Stimulated activated CD8-positive, alpha-beta memory T cell treated with anti-CD3 and anti-CD28 coated beads, Interleukin-12 subunit alpha, Interleukin-12 subunit beta, amount 100 ng/mL, for 24 hours (primary cell): ENCODE measurements at regions not wholly inside any gene's neighbourhood (a gene's known extent, or its start where the extent isn't known, plus 50 kb on each side); places are given as distances from the start of the nearest gene placed in this dataset.
"Not testable (repeated sequence)": the region's sequence is repeated elsewhere in the genome, so short reads cannot be mapped to it uniquely, and the experiment has no call there.

ENCODE experiments used
- DNase-seq: peaks from one replicate; pipeline ENCODE4 v3.0.0-alpha.2; 2020; ENCODE audit errors: extremely low read depth

DNA sequence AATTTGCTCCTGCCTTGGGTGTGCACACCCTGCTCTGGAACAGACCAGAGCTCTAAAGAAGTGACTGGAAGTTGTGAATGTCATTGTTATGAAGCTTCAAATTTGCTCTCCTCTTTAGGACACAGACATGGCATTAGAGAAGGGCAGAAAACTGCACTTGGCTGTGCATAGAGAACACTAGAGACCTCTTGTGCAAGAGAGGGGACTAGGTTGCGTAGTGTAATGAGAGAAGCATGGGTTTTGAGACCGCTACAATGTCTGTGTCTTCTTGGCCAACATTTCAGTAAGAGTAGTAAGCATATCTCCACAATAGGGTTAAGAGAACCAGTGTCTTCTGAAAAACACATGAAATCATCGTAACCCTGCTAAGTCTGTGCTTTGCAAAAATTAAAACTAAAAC lies 423.3 kb downstream of the SPRY2 start:
- no peak for DNase-seq

DNA sequence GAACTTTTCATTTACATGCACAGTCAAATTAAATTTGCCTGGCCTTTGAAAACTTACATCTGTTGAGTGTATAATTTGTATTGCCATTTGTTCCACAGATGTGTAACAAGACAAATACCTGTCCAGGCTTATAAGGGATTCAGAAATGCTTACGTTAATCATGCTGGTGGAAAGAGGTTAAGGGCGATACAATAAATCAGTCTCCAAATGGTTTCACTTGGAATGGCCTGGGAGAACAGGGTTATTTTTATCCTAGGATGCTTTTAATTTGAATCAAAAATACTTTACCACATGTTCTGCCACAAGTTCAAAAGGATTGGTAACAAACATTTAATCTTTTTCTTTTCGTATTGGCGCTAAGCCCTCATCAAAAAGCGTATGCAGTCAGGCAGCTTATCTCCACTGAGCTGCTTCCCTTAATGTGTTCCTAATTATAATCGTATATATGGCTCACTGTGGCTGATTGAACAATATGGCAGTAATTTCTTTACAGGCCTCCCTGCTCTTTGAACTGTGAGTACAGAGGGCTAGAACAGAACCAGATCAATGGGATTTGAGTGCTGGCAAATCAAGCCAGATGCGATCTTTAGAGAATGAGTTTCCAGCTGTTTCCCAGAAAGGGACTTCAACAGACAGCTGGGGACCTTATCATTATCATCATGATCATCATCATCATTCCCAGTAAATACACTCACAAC lies 425.7 kb downstream of the SPRY2 start:
- no peak for DNase-seq

DNA sequence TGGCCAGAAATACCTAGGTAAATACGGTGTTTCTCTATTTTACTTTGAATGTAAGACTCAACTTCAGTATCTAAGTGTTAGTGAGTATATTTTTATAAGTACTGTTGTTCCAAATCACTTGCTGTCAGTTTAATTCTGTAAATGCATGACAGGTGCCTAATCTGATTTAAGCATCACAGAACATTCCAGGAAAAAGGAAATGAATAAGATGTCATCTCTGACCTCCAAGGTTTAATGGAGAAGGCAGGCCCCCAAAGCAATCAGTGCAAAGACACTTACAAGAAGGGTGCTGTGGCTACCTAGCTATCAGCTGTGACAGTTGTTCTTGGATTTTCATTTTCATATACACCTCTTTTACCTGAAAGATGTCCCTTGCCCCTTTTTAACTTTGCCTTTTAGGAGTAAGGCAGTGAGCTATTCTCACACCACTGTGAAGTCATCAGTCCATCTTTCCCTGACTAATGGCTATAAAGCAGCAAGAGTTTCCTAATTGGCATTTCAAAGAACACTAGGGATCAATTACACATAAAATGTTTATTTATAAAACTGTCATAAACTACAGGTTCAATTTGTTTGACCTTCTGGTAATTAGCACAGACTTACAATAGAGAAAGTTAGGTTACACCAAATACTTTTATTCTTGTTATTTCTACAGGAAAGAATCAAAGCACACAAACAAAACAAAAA lies 427.6 kb downstream of the SPRY2 start:
- DNase-seq = no peak

DNA sequence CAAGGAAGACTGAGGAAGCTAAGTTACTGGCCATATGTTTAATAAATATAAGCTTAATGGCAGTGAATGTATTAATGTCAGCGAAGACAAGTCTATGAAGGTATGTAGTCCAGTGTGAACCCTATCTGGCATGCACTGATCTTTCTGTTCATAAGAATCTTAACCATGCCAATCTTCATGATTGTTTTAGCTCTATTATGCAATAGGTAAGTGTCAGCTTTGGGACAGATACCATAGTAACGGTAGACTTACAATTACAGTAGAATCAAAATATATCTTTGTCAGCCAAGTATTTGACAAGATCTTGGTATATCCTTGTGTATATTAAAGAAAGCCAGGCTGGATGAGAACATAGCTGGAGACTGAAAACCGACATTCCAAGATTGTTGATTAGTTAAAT lies 428.5 kb downstream of the SPRY2 start:
- DNase-seq = no peak

DNA sequence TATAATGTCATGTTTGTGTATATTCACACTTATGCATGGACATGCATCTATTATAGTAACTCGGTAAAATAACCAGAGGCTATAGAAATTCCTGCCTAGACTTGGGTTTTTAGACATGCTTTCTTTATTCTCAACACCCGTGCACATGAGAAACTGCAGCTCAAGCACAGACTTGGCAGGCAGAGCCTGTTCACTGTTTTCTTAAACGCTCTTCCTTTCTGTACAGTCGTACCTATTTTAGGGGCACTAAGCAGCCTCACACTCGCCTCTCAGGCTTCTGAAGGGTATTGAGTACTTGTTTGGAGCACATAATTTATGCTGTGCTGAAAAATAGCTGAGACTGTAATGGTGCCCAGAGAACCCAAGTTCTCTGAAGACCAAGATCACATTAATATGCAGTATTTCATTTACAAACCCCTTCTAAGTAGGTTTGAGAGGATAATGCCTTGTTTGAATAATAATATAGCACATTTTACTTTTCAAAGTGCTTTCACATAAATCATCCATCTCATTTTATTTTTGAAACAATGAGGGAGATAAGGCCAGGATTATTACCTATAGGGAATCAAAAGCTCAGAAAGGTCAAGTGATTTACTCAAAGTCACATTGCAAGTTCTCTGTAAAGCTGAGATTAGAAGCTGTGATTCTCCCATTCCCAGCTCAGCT lies 429.9 kb downstream of the SPRY2 start:
- DNase-seq = no peak

DNA sequence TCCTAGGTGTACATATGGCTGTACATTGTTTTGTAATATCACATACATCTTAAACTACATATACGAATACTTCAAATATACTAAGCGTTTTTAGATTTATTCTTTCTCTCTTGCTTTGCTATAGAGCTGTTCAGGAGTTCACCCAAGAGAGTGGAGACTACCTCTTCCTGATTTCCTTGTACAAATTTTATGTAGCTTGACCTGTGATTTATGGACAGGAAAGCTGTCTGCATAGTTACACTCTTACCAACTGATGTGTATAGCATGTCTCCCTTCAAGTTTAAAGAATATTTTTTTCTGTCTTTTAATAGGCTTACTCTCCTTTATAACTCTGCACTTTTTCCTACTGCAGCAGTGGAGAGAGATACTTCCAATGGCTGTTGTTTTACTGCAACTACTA lies 428.7 kb downstream of the NDFIP2 start:
- no peak for DNase-seq

DNA sequence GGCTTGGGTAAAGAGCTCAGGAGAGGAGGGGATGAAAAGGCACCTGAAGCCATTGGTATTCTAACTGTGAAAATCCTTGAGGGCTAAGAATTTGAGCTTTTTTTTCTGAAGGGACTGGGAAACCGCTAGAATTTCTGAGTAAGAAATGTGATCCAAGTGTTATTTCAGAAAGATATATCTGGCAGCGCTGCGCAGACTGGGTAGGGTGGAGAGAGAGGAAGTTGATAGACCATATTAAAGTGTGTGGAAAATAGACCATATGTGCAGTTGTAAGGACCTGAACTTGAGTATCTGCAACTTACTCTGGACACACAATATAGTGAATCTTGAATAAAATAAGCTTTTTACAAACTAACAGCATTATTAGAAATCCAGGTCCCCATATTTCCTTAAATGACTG lies 427.4 kb downstream of the NDFIP2 start:
- DNase-seq = no peak

DNA sequence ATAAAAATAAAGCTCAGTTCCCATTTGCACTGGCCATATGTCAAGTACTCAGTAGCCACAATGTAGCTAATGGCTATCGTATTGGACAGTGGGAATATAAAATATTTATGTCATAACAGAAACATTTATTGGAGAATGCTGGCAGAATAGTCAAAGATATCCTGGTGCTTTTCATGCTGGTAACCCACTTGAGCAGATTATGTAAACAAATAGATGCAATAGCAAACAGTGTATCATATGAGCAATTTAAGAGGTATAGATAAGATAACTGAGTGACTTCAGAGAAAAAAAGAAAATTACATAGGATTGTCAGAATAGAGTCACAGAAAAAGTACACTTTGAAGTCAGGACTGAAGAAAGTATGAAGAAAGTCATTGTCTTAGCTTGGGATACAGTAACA lies 426.6 kb downstream of the NDFIP2 start:
- DNase-seq = no peak

DNA sequence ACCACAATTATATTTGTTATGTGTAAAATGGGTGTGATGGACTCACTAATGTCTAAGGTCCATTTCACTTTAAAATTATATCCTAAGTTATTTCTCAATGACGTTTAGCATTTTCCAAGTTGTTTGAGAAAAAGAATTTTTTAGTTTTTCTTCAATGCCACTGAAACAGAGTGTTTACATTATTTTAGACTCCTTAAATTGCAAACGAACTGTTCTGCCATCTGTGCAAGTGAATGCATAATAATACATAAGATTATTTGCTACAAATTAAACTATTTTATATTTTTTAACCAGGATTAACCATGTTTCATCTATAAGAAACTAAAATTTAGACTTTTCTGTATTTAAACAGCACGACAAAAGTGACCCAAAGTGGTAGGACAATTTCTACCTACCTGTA lies 425.4 kb downstream of the NDFIP2 start:
- DNase-seq = no peak

DNA sequence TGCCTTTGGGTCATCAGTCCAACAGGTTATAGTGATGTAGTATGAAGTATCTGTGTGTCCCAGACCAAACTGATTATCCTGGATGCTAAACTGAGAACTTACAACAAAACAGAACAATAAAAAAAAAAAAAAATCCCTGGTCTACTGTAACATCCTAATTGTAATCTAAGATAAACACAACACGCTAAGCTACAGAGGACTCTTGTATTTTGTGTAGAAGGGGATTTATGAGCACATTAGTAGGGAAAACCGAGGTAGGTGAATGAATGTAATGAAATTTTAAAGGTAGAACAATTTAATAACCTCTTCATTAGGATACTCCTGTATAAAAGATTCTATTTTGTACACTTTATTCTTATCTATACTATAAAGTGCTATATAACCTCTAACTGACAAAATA lies 424.1 kb downstream of the NDFIP2 start:
- no peak for DNase-seq

DNA sequence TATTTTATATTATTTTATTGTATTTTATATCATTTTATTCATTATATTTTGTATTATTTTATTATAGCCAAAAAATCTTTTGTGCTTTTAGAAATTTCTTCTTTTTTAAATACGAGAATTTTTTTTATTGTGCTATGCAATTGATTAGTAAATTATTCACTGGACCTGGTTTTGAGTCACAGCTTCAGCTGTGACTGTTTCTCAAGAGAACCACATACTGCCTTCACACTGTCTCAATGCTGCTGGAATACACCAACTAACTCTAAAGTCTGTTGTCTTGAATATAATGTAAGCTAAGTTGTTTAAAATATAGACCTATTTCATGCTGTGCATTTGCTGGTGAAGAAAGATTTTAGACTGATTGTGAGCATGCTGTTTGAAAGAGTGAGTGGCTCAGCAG lies 423.6 kb downstream of the NDFIP2 start:
- no peak for DNase-seq

DNA sequence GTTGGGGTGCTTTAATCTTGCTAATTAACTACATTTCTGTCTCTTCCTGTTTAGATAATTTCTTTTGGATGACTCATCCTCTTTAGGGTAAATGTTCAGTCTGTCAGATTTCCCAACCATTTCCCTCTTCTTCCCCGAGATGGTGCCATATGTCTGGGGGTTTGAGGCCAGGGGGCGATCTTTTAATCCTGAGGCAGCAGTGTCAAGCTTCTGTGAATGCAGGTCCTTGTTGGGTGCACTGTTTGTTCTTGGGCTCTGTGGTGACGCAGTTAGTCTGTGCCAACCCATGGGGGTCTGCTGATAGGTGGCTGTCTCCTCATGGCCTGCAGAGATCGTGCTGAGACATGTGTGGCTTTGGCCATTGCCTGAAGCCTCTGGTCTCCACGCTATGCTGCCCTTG lies 420.4 kb downstream of the NDFIP2 start:
- no peak for DNase-seq

DNA sequence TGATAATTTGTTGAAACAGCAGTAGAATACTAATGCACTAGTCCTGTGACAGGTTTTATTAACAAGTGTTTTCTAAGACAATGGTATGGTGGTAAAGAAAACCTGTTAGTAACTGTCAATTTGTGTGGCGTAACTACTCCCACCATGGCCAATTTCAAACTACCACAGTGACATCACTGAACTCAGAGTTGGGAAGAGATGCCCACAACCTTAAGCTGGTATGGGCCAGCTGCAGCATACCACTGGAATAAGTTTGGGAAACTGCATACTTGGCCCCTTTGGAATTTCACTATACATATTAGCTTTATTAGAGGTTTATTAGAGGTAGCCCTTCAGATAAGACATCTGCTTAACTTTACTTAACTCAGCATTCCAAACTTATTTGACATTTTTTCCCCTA lies 419.4 kb downstream of the NDFIP2 start:
- DNase-seq = no peak

DNA sequence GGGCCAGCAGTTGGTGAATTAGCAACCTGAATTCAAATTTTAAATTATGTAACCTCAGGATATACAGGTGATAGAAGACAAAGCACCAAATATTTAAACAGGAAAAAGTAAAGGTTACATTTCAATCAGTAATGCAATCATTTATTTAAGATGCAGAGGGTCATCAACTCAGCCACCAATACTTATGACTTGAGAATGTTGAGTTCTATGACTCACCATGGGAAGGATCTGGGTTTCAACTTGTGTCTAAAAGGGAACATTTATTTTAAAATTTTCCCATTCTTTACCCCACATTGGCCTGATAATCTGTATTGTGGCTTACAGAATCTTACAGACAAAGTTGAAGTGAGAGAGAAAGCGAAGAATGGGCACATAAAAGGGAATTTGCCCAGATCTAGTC lies 418.0 kb downstream of the NDFIP2 start:
- no peak for DNase-seq

DNA sequence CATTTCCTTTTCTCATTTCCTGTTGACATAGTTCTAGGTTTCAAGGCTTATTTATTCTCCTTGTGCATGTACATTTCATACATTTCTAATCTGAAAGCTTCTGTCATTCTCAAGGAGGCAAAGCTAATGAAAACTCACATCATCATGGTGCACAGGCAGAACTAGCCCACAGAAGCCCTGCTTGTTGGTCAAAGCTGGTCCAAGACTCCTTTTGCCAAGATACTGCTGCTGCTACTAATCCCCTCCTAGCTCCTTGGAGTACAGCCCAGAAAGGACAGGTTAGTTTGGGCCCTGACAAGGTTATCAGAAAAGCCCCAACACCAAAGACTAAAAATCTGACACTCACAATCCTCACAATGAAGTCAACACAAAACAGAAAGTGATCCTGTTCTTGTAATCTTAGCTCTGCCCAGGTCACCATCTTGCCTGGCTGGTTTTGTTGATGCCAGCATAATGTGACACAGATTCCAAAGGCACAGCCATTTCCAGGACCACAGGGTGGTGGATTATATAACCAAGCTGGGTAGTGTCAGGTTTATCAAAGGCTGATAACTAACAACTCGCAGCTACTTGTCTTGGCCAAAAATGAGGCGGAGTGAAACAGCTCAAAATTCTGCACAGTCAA lies 417.4 kb downstream of the NDFIP2 start:
- DNase-seq = no peak

DNA sequence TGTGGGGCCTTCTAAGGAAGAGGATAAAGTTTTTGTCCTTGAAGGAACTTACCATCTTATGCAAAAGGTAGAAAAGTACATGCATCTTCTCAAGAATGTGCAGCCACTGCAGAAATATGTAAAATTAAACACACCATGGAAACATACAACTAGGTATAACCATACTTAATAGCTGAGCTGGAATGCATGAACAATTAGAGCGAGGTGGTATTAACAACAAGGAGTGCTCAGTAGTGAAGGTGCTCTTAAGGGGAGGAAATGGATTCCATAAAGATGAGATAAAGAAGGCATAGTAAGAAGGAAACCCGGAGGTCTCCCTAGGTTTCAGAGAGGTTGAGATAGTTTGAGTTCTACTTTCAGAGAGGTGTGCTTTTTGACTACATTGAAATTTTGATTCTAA lies 415.9 kb downstream of the NDFIP2 start:
- no peak for DNase-seq

DNA sequence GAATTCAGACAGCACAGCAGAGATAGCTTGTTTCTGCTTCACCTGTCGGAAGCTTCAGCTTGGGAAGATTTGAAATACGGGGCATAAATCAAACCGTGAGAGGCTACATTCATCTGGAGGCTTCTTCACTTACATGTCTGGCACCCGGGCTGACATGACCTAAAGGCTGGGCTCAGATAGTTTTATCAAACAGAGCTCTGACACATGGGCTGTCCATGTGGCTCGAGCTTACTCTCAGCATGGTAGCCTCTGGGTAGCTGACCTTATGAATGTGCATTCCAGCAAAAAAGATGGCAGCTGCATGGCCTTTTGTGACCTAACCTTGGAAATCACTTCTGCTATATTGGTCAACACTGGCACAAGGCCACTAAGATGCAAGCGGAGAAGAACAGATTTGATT lies 414.5 kb downstream of the NDFIP2 start:
- no peak for DNase-seq

DNA sequence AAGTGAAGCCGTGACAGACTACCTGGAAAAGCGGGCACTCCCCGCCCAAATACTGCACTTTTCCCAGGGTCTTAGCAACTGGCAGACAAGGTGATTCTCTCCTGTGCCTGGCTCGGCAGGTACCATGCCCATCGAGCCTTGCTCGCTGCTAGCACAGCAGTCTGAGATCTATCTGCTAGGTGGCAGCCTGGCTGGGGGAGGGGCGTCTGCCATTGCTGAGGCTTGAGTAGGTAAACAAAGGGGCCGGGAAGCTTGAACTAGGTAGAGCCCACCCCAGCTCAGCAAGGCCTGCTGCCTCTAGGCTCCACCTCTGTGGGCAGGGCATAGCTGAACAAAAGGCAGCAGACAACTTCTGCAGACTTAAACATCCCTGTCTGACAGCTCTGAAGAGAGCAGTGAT lies 406.3 kb downstream of the NDFIP2 start:
- not testable (repeated sequence) for DNase-seq

DNA sequence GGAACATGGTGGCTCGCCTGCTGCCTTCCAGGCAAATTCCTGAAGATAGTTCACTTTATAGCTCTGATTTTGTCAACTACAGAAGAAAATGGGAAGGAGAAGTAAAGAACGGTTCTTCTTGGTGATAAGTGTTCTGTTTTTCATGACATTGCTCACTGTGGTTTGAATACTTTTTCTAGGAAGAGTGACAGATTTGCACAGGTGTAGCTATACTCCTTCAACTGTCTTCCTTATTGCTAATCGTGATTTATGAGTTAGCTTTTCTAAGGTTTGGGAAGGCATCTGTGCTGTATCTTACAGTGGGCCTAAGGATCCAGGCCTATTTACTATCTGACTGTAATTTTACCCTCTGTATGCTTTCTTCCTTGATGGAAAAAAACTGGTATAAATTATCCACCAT lies 405.6 kb downstream of the NDFIP2 start:
- DNase-seq = no peak

DNA sequence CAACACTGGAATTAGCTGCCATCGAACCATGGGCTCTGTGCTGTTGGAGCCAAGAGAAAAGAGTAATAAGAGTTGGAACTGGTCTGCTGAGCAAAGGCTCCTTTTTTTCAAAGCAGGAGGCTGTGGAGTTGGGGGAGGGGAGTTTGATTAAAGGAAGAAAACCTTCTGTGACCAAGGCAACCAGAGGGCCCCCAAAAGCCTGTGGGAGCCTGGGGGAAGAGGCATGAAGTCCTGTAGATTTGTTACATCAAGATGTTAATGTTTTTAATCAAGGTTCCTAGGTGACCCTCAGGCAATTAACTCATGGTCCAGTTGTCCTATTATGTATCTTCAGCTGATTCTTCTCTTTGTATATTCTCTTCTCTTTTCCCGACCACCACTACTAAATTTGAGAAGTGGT lies 403.9 kb downstream of the NDFIP2 start:
- DNase-seq = no peak

DNA sequence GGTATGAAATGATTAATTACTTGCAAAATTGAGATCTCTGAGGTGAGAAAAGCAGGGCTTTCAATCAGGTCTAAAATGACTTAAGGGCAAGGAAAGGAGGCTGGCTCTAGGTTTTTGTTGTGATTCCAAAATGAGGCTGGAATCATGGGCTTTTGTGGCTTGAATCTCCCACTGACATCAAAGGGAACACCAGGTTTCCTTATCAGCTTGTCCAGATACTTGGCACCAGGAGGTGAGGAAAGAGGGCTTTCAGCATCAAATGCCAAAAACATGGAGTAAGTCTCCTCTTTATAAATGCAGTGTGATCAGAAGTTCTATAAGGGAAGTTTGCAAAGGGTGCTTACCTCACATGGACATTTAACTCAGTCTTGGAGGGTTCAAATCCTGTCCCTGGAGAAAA lies 402.3 kb downstream of the NDFIP2 start:
- no peak for DNase-seq

DNA sequence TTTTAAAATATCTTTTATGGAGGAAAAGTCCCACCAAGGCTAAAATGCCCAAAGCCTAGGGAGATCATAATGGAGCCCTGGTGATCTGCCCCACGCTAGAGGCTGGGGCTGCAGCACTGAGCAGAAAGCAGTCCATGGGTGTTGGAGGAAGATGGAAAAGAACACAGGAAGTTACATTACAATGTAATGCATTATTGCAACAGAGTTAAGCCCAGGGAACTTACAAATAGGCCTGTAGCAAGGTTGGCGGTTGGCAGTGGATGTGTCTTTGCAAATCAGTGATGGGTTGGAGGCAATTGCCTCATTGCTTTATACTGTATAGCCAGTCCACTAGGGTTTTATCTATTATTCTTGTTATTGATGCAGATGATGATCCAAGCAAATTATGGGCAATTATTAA lies 399.9 kb downstream of the NDFIP2 start:
- no peak for DNase-seq
